Ishikawa (cell line): ENCODE measurements at regions not wholly inside any gene's neighbourhood (a gene's known extent, or its start where the extent isn't known, plus 50 kb on each side); places are given as distances from the start of the nearest gene placed in this dataset.

Source experiments
- CEBPB ChIP-seq: IDR thresholded peaks from 2 replicates; pipeline ENCODE4 v1.6.1; 2012
- CREB1 ChIP-seq: IDR thresholded peaks from 2 replicates; pipeline ENCODE4 v1.6.1; 2012; ENCODE audit warnings: low read depth
- EGR1 ChIP-seq: IDR thresholded peaks from 2 replicates; pipeline ENCODE4 v1.6.1; 2012
- EP300 ChIP-seq: IDR thresholded peaks from 2 replicates; pipeline ENCODE4 v1.6.1; 2012; ENCODE audit warnings: borderline replicate concordance
- FOXM1 ChIP-seq: IDR thresholded peaks from 2 replicates; pipeline ENCODE4 v1.6.1; 2012; ENCODE audit warnings: low read depth, borderline replicate concordance
- MAX ChIP-seq: IDR thresholded peaks from 2 replicates; pipeline ENCODE4 v1.6.1; 2012
- NFIC ChIP-seq: IDR thresholded peaks from 2 replicates; pipeline ENCODE4 v1.6.1; 2012
- RAD21 ChIP-seq: IDR thresholded peaks from 2 replicates; pipeline ENCODE4 v1.6.1; 2012; ENCODE audit warnings: low read depth
- REST ChIP-seq: IDR thresholded peaks from 2 replicates; pipeline ENCODE4 v1.6.1; 2012; ENCODE audit warnings: low read depth, mild to moderate bottlenecking
- TAF1 ChIP-seq: IDR thresholded peaks from 2 replicates; pipeline ENCODE4 v1.6.1; 2012; ENCODE audit warnings: low read depth, mild to moderate bottlenecking
- TCF12 ChIP-seq: IDR thresholded peaks from 2 replicates; pipeline ENCODE4 v1.6.1; 2012; ENCODE audit warnings: low read depth
- TEAD4 ChIP-seq: IDR thresholded peaks from 2 replicates; pipeline ENCODE4 v1.6.1; 2012
- USF1 ChIP-seq: IDR thresholded peaks from 2 replicates; pipeline ENCODE4 v1.6.1; 2012
- YY1 ChIP-seq: IDR thresholded peaks from 2 replicates; pipeline ENCODE4 v1.6.1; 2012; ENCODE audit warnings: low read depth
- ZBTB7A ChIP-seq: IDR thresholded peaks from 2 replicates; pipeline ENCODE4 v1.6.1; 2012; ENCODE audit warnings: low read depth

- TF ChIP-seq TEAD4 (no peak), CEBPB (no peak), ZBTB7A (no peak), YY1 (no peak), USF1 (no peak), TCF12 (no peak), EP300 (no peak), MAX (no peak), CREB1 (no peak), TAF1 (no peak), FOXM1 (no peak), NFIC (no peak), REST (no peak), RAD21 (no peak)
Observed at GRCh38 chr10:128429835-128430513, 303.8 kb upstream of the MKI67 start.

GRCh38 chr10:128431083-128431482, 304.9 kb upstream of the MKI67 start:
- TF ChIP-seq EP300: no peak
- no peak for TF ChIP-seq TEAD4
- TF ChIP-seq REST: no peak
- no peak for TF ChIP-seq EGR1
- no peak for TF ChIP-seq YY1
- TF ChIP-seq ZBTB7A: no peak
- TF ChIP-seq NFIC: no peak
- no peak for TF ChIP-seq TAF1

GRCh38 chr10:128431506-128431905, 305.3 kb upstream of the MKI67 start:
- no peak for TF ChIP-seq REST
- no peak for TF ChIP-seq CREB1
- no peak for TF ChIP-seq RAD21
- TF ChIP-seq EGR1: no peak
- TF ChIP-seq ZBTB7A: no peak
- no peak for TF ChIP-seq NFIC
- TF ChIP-seq TCF12: no peak

GRCh38 chr10:128432011-128432410, 305.8 kb upstream of the MKI67 start:
- TF ChIP-seq FOXM1 (no peak), CREB1 (no peak)

GRCh38 chr10:128432423-128432822, 306.2 kb upstream of the MKI67 start:
- no peak for TF ChIP-seq REST
